Thyroid gland (tissue), 4 donors: ENCODE measurements at regions not wholly inside any gene's neighbourhood (a gene's known extent, or its start where the extent isn't known, plus 50 kb on each side); places are given as distances from the start of the nearest gene placed in this dataset.
A peak's percentile ranks its signal among the peaks of the same experiment; 100 is the strongest.

Experiments used
- DNase-seq, 2 donors: peaks; one replicate each; pipeline ENCODE4 v3.0.0-alpha.2; 2019
- H3K27ac ChIP-seq, 3 donors: fragments of 200-600 bp; sonication (generic); 1 replicate in 2 of 3; 2 replicates in 1 of 3; pipeline ENCODE4 v1.5.1; 2016 to 2019; ENCODE audit warnings: mild to moderate bottlenecking in 1 of 3, moderate library complexity in 1 of 3
- H3K27me3 ChIP-seq: fragments of 200-600 bp; sonication (generic); one replicate; pipeline ENCODE4 v1.5.1; 2019
- H3K36me3 ChIP-seq, 2 donors: fragments of 200-600 bp; sonication (generic); one replicate each; pipeline ENCODE4 v1.5.1; 2016 to 2019
- H3K4me1 ChIP-seq, 2 donors: fragments of 200-600 bp; sonication (generic); one replicate each; pipeline ENCODE4 v1.5.1; 2017 to 2019
- H3K4me3 ChIP-seq, 3 donors: fragments of 200-600 bp; sonication (generic); replicated peaks in 1 of 3; 1 replicate in 2 of 3; 2 replicates in 1 of 3; pipeline ENCODE4 v1.5.1; 2016; ENCODE audit warnings: mild to moderate bottlenecking in 1 of 3
- H3K9me3 ChIP-seq: fragments of 200-600 bp; sonication (generic); one replicate; pipeline ENCODE4 v1.5.1; 2017
- POLR2A ChIP-seq, 2 donors: fragments of 450-650 bp; IDR thresholded peaks; one replicate each; pipeline ENCODE4 v1.6.1; 2017; ENCODE audit warnings: antibody characterized with exemption in 2 of 2, mild to moderate bottlenecking in 2 of 2, moderate library complexity in 1 of 2
- WGBS, 2 donors: methylation state at CpG; one replicate each; pipeline ENCODE4 v1.1.5; 2017; 5-methylcytosine and 5-hydroxymethylcytosine counted together
- intact Hi-C: fragments of 100-400 bp; cut with DNase I; formaldehyde crosslinking; loops from one replicate; pipeline ENCODE4 v1.15.1; 2023
- TF ChIP-seq, protein P1 (sequence below), 6 experiments: fragments of 200-600 bp in 3 of 6; fragments of 450-650 bp in 3 of 6; sonication (generic) in 3 of 6; IDR thresholded peaks; one replicate each; pipeline ENCODE4 v1.5.1; 2016 to 2019; ENCODE audit warnings: antibody characterized with exemption in 6 of 6, mild to moderate bottlenecking in 2 of 6, inconsistent platforms in 1 of 6, moderate library complexity in 1 of 6

DNA sequence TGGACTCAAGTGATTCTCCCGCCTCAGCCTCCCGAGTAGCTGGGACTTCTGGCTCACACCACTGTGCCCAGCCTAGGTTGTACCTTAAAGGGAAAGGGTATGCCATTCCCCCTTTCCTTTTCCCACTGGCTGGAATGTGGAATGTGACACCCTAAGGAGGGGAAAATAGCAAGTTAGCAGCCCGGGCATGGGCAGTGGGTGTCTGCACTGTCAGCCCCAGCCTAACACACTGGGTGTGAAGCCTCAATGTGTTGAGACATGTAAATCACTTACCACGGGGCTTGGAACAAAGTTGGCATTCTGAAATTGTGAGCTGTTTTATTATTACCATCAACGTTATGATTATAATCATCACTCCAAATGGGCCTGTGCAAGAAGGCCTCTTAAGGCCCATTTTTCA is 80.8 kb upstream of the PTPN1 start:
- no peak for DNase-seq
- intact Hi-C loops: no loop called here
- Histone ChIP-seq H3K9me3 (no peaks in the 10 kb centered on the region), H3K36me3 (no peaks in the 10 kb centered on the region), H3K27ac (no peak overlapping the region), H3K27me3 (no peaks in the 10 kb centered on the region), H3K4me1 (peaks cover 5 to 27% of the 10 kb centered on the region in 2 donors), H3K4me3 (no peak overlapping the region)
- no peak for TF ChIP-seq POLR2A (IDR thresholded peaks at IDR 0.05)
- TF ChIP-seq, protein P1, sequence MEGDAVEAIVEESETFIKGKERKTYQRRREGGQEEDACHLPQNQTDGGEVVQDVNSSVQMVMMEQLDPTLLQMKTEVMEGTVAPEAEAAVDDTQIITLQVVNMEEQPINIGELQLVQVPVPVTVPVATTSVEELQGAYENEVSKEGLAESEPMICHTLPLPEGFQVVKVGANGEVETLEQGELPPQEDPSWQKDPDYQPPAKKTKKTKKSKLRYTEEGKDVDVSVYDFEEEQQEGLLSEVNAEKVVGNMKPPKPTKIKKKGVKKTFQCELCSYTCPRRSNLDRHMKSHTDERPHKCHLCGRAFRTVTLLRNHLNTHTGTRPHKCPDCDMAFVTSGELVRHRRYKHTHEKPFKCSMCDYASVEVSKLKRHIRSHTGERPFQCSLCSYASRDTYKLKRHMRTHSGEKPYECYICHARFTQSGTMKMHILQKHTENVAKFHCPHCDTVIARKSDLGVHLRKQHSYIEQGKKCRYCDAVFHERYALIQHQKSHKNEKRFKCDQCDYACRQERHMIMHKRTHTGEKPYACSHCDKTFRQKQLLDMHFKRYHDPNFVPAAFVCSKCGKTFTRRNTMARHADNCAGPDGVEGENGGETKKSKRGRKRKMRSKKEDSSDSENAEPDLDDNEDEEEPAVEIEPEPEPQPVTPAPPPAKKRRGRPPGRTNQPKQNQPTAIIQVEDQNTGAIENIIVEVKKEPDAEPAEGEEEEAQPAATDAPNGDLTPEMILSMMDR (IDR thresholded peaks at IDR 0.05): no peak
- WGBS, 2 donors: 82 to 87% methylated on average over 5 of the region's 5 CpGs

DNA sequence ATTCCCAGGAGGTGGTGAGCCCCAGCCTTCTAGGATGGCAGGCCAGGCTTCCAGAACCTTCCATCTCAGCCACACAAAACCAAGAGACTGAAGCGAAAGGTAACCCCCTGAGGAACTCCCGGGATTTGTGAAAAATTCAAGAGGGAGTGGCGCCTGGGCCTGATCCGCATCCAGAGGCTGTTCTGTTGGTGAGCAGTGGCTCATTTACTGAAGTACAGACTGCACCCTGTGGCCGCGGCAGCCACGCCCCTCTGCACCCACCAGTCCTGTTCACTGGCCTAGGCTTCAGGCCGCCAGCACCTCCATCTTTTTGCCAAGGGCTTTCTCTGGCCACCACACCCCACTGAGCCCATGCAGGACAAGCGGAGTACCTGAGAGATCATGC is 79.1 kb upstream of the PTPN1 start:
- H3K36me3 ChIP-seq: no peaks in the 10 kb centered on the region
- no peak overlapping the region for H3K27ac ChIP-seq
- intact Hi-C loops: no loop called here
- DNase-seq: peak; percentile 36 to 53
- no peaks in the 10 kb centered on the region for H3K27me3 ChIP-seq
- WGBS, 2 donors: 68 to 93% methylated on average over 9 of the region's 9 CpGs
- TF ChIP-seq POLR2A (IDR thresholded peaks at IDR 0.05): no peak
- TF ChIP-seq, protein P1 (IDR thresholded peaks at IDR 0.05): no peak
- H3K4me1 ChIP-seq: peaks cover 5 to 33% of the 10 kb centered on the region in 2 donors
- H3K4me3 ChIP-seq: no peak overlapping the region
- H3K9me3 ChIP-seq: no peaks in the 10 kb centered on the region

DNA sequence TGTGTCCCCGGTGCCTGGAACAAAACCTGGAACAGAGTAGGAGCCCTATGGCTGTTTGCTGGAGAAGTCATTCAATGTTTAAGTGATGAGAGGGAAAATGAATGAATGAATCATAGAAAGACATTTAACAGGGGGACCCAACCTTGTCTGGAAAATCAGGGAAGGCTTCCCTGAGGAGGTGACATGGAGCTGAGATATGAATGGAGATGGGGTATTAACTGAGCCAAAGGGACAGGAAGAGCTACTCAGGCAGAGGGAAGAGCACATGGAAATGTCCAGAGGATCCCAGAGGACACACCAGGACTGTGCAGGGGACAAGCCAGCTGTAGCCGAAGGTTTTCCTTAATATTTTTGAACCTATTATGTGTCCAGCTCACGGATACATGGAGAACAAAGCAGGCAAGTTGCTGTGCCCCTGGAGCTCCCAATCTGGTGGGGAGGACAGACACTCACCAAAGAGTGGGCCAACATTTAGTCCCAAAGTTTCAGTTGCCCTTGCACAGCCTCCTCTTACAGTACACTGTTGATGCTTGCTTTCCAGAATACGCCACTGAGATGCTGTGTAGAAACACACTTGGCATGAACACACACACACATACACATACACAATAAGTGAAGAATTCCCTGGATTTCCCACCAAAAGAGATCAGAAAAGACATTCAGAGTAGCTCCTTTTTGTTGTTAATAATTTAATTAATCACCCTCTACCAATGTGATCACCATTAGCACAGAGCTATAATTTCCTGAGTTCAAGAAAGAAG is 77.0 kb upstream of the PTPN1 start:
- WGBS, 2 donors: 94 to 97% methylated on average over 4 of the region's 4 CpGs
- no peak for TF ChIP-seq POLR2A (IDR thresholded peaks at IDR 0.05)
- TF ChIP-seq, protein P1 (IDR thresholded peaks at IDR 0.05): no peak

DNA sequence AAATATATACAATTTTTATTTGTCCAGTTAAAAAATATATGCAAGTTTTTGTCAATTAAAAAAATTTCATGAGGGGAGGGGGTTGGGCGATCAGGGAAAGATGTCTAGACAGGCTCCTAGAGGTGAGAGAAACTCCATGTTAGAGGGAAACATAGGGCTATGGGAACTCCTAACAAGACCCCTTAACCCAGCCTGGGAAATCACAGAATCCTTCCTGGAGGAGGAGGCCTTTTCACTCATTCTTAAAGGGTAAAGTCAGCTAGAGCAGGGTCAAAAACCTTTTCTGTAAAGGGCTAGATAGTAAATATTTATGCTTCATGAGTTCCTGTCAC is 75.9 kb upstream of the PTPN1 start:
- 91 to 92% methylated on average over 1 of the region's 1 CpG for WGBS, 2 donors
- intact Hi-C loops: no loop called here
- TF ChIP-seq, protein P1 (IDR thresholded peaks at IDR 0.05): no peak
- no peak for TF ChIP-seq POLR2A (IDR thresholded peaks at IDR 0.05)
- H3K27ac ChIP-seq: no peak overlapping the region
- no peak overlapping the region for H3K4me3 ChIP-seq
- H3K4me1 ChIP-seq: peaks cover 5 to 25% of the 10 kb centered on the region in 2 donors
- no peak for DNase-seq
- no peaks in the 10 kb centered on the region for H3K36me3 ChIP-seq
- H3K9me3 ChIP-seq: no peaks in the 10 kb centered on the region
- no peaks in the 10 kb centered on the region for H3K27me3 ChIP-seq

More for the DNA sequence above, 77.0 kb upstream of the PTPN1 start:
- no peak for DNase-seq
- Histone ChIP-seq H3K27ac (no peak overlapping the region), H3K36me3 (no peaks in the 10 kb centered on the region), H3K9me3 (no peaks in the 10 kb centered on the region), H3K4me1 (peaks cover 5 to 25% of the 10 kb centered on the region in 2 donors), H3K4me3 (no peak overlapping the region), H3K27me3 (no peaks in the 10 kb centered on the region)
- intact Hi-C loops: no loop called here

DNA sequence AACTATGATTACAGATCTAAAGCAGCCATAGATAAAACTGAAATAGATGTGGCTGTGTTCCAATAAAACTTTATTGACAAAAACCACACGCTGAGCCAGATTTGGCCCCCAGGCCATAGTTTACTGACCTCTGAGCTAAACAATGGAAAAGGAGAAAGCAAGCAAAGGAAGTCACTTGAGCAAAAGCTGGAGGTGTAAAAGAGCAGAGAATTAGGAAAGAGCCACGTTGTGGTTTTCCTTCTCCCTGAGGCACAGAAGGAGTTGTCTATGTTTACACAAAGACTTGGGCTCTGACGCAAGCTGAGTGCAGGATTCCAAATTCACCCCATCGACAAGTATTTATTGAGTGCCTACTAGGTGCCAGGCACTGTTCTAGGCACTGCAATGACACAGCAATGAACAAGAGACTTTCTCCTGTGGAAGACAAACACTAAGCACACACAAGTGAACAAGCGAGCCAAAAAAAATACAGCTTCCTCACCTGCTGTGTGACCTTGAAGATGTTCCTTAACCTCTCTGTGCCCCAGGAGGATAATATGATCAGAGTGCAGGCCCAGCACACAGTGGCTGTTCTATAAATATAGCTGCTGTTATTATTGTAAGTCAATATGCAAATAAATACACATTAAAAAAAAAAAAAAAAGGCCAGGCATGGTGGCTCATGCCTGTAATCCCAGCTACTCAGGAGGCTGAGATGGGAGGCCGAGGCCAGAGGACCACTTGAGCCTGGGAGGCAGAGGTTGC is 75.4 kb upstream of the PTPN1 start:
- TF ChIP-seq, protein P1 (IDR thresholded peaks at IDR 0.05): no peak
- no peak for TF ChIP-seq POLR2A (IDR thresholded peaks at IDR 0.05)
- H3K9me3 ChIP-seq: no peaks in the 10 kb centered on the region
- no peak overlapping the region for H3K27ac ChIP-seq
- no peaks in the 10 kb centered on the region for H3K36me3 ChIP-seq
- no peak for DNase-seq
- no peak overlapping the region for H3K4me3 ChIP-seq
- H3K4me1 ChIP-seq: peaks cover 5 to 25% of the 10 kb centered on the region in 2 donors
- 58 to 64% methylated on average over 6 of the region's 6 CpGs for WGBS, 2 donors
- intact Hi-C loops: no loop called here
- no peaks in the 10 kb centered on the region for H3K27me3 ChIP-seq
